OCI-LY7 (cell line): ENCODE measurements at regions not wholly inside any gene's neighbourhood (a gene's known extent, or its start where the extent isn't known, plus 50 kb on each side); places are given as distances from the start of the nearest gene placed in this dataset.

ENCODE experiments used
- CTCF ChIP-seq: fragments of 200-600 bp; sonication (generic); conservative IDR thresholded peaks from 2 replicates; pipeline ENCODE4 v1.5.1; 2014; ENCODE audit warnings: mild to moderate bottlenecking, antibody characterized with exemption, low read length, moderate library complexity, mixed read lengths
- EZH2phosphoT487 ChIP-seq: fragments of 200-600 bp; sonication (generic); IDR thresholded peaks from 2 replicates; pipeline ENCODE4 v1.6.1; 2018; ENCODE audit warnings: low read depth, borderline replicate concordance, mild to moderate bottlenecking, mixed run types, antibody characterized with exemption, low read length, moderate library complexity, mixed read lengths

- TF ChIP-seq CTCF (no peak), EZH2phosphoT487 (no peak)
Observed at GRCh38 chr18:29560270-29560669, 1383.3 kb upstream of the CDH2 start.
